ENCODE measurements at regions not wholly inside any gene's neighbourhood (a gene's known extent, or its start where the extent isn't known, plus 50 kb on each side); places are given as distances from the start of the nearest gene placed in this dataset.
"Not testable (repeated sequence)": the region's sequence is repeated elsewhere in the genome, so short reads cannot be mapped to it uniquely, and the experiment has no call there.

GRCh38 chr3:39657075-39657474 lies 152.3 kb upstream of the MYRIP start:
- DNase-seq: no peak

DNA sequence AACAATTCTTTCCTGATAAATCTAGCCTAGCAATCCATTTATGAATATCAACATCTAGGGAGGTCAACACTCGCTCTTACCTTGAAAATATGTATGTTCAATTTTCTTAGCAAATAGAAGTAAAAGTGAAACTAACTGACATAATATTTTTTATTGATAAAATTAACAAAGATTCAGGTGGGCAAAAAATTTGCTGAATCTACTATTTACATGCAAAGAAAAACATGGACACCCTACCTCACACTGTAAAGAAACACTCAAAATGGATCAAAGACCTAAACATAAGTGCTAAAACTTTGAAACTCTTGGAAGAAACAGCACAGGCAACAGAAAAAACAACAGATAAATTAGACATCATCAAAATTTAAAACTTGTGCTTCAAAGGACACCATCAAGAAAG lies 151.6 kb upstream of the MYRIP start:
- no peak for DNase-seq

DNA sequence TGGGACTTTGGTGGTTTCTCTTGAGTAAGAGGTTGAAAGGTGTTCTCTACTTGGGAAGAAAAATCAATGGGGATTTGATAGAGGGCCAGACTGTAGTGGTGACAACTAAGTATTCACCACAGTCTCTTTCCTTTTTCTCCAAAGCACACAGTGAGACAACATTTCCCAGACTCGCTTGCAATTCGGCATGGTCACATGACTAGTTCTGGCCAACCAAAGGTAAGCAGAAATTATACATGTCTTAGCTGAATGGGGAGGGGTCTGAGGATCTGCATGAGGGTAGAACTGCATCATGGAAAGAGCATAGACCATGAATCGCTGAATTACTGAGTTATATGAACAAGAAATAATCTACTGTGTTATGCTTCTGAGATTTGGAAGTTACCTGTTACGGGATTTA lies 144.5 kb upstream of the MYRIP start:
- no peak for DNase-seq

- DNase-seq: no peak
These were observed 144.0 kb upstream of the MYRIP start for GRCh38 chr3:39665441-39665840.

GRCh38 chr3:39668420-39668819 lies 141.0 kb upstream of the MYRIP start:
- no peak for DNase-seq

DNA sequence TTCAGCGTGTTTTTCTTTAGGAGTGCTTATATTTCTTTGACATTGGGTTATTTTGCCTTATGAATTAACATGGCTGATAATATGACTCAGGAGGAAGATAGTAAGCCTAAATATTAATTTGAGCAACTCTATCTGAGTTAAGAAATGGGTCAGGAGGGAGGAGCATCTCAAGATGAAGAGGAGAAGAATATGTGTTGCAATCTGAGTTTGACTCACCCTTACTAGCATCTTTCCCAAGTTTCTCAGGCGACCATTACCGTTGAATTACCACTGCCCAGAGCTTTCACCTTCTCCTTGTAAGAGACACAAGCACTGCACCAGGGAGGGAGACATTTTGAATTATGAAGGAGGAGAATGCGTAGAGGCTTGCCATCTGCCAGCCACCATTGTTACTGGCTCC lies 138.3 kb upstream of the MYRIP start:
- no peak for DNase-seq

GRCh38 chr3:39671600-39671999 lies 137.8 kb upstream of the MYRIP start:
- no peak for DNase-seq

GRCh38 chr3:39705351-39705900 lies 104.0 kb upstream of the MYRIP start:
- DNase-seq: no peak

DNA sequence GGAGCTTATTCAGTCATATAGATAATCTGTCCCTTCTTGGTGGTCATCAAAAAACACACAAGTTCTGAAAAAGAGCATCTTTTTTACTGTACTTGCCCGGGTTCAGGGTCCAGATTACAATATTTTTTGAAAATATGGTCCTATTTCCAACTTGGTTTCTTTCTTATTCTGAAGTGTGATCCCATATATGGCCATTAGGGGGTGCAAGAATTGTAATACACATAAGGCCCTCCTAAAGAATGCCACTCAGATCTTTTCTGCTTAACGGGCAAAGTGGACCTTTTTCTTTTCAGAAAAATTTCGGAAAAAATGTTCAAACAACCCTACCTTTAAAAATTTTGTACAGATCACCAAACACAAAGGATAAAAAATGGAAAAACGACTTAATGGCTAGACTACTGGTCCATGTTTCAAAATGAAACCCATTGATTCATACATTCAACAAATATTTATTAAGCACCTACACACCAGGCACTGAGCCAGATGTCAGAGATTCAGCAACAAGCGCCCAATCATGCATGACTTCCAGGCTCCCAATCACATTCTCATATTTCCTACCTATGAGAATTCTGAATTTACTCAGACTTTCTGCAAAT lies 102.0 kb upstream of the MYRIP start:
- DNase-seq: no peak

DNA sequence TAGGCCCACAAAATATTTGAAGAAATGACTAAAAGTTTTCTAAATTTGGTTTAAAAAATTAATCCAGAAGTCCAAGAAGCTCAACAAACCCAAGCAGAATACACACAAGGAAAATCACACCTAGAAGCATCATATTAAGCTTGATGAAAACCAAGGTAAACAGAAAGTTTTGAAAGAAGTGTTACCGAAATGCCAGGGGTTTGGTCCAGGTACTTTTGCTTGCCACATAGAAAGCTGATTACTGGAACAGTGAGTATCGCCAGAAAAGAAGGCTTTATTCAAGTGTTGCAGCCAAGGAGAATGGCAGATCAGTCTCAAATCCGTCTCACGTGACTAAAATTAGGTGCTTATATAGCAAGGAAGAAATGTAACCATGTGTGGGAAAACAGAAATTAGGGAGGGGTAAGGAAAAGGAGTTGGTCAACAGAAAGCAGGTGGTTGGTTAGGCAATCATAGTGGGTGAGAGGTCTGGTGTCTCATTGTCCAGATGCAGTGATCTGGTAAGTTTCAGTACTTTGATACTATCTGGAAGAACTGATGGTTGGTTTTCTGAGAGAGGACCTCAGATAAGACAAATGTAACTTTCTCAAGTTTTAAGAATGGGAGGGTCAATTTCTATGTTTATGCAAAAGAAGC lies 96.9 kb upstream of the MYRIP start:
- no peak for DNase-seq

GRCh38 chr3:39713341-39713740 lies 96.1 kb upstream of the MYRIP start:
- not testable (repeated sequence) for DNase-seq

DNA sequence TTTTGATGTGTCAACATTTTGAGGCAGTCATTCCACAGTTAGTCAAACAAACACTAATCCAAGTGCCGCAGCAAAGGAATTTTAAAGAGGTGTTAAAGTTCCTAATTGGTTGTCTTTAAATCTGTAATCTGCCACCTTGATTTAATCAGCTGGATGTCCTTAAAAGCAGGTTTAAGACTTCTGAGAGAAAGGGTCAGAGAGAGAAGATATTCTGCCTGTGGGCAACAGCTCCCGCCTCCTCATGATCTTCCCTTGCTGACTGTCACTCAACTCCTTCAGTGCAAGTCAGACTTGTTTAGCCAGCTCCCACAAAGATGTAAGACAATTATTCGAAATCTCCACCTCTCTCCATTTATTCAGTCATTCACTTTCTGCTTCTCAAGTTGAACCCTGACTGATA lies 92.6 kb upstream of the MYRIP start:
- no peak for DNase-seq

- no peak for DNase-seq
These were observed 90.5 kb upstream of the MYRIP start for GRCh38 chr3:39718674-39719595.

GRCh38 chr3:39721076-39721475 lies 88.3 kb upstream of the MYRIP start:
- DNase-seq: no peak

GRCh38 chr3:39724233-39724846 lies 85.1 kb upstream of the MYRIP start:
- no peak for DNase-seq

- no peak for DNase-seq
These were observed 84.1 kb upstream of the MYRIP start for GRCh38 chr3:39725321-39725720.

DNA sequence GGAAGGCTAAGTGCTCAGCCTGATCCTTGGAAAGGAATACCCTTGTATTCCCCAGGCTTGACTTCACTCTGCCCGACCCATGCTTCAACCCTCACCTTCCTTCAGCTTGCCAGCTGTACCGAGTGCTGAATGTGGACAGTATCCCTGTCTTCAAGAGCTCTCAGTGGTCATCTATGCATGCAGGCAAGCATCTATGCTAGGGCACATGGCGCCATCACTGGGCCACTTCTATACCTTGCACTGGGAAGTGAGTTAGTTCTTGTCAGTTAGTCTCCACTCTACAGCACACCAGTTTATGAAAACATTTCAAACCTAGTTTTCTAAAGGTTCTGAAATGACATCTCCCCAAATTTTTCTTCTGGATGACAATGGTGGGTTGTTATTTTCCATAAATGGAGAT lies 82.0 kb upstream of the MYRIP start:
- DNase-seq: no peak

DNA sequence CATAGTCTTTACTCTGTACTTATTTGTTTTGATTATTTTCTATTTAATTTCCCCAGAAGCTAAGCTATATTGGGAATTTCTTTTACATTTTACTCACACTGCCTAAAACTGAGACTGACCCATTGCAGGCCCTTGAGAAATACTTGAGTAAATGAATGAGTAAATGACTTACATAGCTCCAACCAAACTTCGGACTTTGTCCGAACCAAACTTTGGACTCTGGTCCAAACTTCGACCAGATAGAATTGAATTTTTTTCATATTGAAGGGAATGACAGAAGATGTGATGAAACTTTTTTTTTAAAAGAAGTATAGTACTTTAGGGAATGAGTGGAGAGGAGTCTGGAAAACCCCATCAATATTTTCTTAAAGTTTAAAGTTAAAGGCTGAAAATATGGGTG lies 75.6 kb upstream of the MYRIP start:
- DNase-seq: no peak

GRCh38 chr3:39739658-39740057 lies 69.8 kb upstream of the MYRIP start:
- DNase-seq: not testable (repeated sequence)

DNA sequence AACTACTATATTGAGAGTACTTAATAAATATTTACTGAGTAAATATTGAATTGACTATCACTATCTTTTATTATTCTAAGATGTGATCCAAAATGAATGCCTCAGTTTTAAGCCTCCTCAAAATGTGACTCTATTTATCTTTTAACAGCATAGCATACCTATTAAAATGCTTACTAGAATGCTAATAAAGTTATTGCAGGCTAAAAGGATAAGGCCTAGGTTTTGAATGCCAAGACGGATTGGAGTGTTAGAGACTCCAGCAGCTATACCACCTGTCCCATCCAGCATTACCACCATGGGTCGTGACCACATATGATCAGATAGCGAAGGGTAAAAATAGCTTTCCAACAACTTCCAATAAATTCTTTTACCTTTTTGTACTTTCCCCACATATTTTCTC lies 64.7 kb upstream of the MYRIP start:
- no peak for DNase-seq

- DNase-seq: no peak
These were observed 61.4 kb upstream of the MYRIP start for GRCh38 chr3:39748002-39748401.

- DNase-seq: no peak
These were observed 60.6 kb upstream of the MYRIP start for GRCh38 chr3:39748763-39749162.

- no peak for DNase-seq
These were observed 58.7 kb upstream of the MYRIP start for GRCh38 chr3:39750712-39751111.
